Right lobe of liver (tissue), 6 donors: ENCODE measurements at regions not wholly inside any gene's neighbourhood (a gene's known extent, or its start where the extent isn't known, plus 50 kb on each side); places are given as distances from the start of the nearest gene placed in this dataset.

Source experiments
- ATAC-seq, 4 donors: fragments of 200-7000 bp; cut with Tn5 transposase; one replicate each; pipeline ENCODE4 v1.9.1; 2020; ENCODE audit warnings: mild to moderate bottlenecking in 4 of 4, moderate library complexity in 4 of 4
- DNase-seq, 3 donors: peaks; one replicate each; pipeline ENCODE4 v3.0.0-alpha.2; 2020
- H3K27ac ChIP-seq, 3 donors: fragments of 200-600 bp; one replicate each; pipeline ENCODE4 v1.8.0; 2022
- H3K27me3 ChIP-seq, 2 donors: fragments of 200-600 bp; one replicate each; pipeline ENCODE4 v1.8.0; 2022
- H3K36me3 ChIP-seq, 4 donors: fragments of 200-600 bp; sonication (generic) in 1 of 4; one replicate each; pipeline versions ENCODE4 v1.5.1 to v1.8.0; 2017 to 2022; ENCODE audit warnings: control low read depth in 1 of 4
- H3K4me1 ChIP-seq, 4 donors: fragments of 200-600 bp; sonication (generic) in 1 of 4; one replicate each; pipeline versions ENCODE4 v1.5.1 to v1.8.0; 2017 to 2022; ENCODE audit warnings: control low read depth in 1 of 4
- H3K4me3 ChIP-seq, 3 donors: fragments of 200-600 bp; one replicate each; pipeline ENCODE4 v1.8.0; 2022
- H3K9me3 ChIP-seq, 4 donors: fragments of 200-600 bp; sonication (generic) in 1 of 4; one replicate each; pipeline versions ENCODE4 v1.5.1 to v1.8.0; 2017 to 2022; ENCODE audit warnings: control low read depth in 1 of 4
- POLR2A ChIP-seq: fragments of 450-650 bp; IDR thresholded peaks from one replicate; pipeline ENCODE4 v1.6.1; 2017; ENCODE audit warnings: antibody characterized with exemption, mild to moderate bottlenecking
- WGBS: methylation state at CpG from one replicate; pipeline ENCODE4 v1.1.6; 2018; ENCODE audit warnings: low coverage, low lambda C conversion rate; ENCODE audit not compliant: insufficient coverage; ENCODE audit errors: missing lambda C conversion rate; 5-methylcytosine and 5-hydroxymethylcytosine counted together
- intact Hi-C, 2 donors: fragments of 100-400 bp; cut with DNase I; formaldehyde crosslinking; loops; one replicate each; pipeline versions ENCODE4 v1.11.2 to v1.14.1; 2022
- TF ChIP-seq, protein P1 (sequence below), 4 donors: fragments of 200-600 bp in 3 of 4; fragments of 450-650 bp in 1 of 4; IDR thresholded peaks; one replicate each; pipeline versions ENCODE4 v1.5.1 to v1.8.0; 2016 to 2022; ENCODE audit warnings: antibody characterized with exemption in 4 of 4, mild to moderate bottlenecking in 2 of 4
- donor health status: DM: no; HTN: yes; CAD: no.
- donor health status: DM: no; HTN: no; CAD: no.
- donor health status: DM: no; HTN: no; CAD: no.
- donor health status: DM: no; HTN: yes; CAD: no.
- donor health status: DM: no; HTN: yes; CAD: no.

DNA sequence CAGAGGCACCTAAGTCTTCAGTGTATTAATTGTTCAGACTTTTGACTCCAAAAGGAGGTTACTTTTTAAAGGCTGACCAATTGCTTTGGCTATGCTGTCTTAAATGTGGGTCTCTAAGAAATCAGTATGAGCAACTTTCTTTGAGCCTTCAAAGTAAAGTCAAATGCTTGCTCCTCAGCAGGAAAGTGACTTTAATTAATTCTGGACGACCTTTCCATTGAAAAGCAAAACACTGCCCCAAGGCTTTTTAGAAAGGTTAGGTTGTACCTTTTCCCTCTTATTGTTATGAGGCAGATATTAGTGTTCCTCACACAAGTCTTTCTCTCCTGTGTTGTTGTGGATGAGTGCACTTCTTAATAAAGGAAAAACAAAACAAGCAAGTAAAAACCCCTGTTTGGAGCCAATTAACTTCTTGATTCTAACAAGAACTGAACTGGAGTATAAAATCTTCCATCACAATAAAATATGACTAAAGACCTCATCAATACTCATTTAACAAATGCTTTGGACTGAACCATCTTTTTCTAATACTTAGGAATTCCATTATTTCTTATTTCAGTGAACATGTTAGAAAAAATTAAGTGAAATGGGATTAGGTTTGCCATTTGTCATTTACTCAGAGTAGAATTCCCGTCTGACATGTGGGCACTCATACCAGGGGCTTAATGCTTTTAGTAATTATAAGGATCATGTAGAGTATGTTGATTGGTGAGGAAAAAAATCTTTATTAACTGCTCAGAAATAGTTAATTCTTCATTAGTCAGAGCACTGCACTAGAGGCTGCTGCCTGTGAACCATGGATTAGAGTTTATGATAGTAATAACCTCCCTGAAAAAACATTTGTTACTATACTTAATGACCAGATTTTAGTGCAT is 159.1 kb upstream of the ZNF608 start:
- H3K27ac ChIP-seq = peak overlapping the region in 1 of 3 donors; percentile 77
- ATAC-seq = no peak

DNA sequence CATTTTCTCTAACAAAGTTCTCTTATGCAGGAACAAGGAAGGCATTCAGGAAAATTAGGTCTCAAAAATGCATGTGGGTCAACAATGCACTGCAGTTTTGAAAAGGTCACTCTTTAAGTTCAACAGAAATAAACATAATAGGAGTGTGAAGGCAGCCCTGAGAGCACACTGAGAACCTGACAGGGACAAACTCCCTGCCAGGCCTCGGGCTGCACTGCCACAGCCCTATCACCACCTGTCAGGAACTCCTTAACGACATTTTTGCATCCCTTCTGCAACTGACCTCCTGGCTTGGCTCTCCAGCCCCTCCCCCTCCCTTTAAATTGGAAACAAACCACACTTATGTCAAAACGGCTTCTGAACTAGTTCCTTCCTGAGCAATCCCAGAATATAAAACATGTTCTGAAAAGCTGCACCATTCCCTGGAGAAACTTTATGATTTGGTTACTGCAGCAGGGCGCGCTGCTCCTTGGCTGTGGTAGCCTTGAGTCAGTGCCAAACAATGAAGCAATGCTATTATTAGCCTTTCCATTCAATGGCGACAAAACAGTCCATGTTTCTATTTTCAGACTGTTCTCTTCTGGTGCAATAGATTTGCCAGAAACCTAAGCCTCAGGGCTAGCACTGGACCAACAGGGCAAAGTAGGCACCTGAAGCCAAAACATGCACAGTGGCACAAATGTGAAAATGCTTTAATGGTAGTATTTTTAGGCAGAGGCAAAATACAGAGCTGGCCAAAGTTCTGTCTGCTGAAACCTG is 160.1 kb upstream of the ZNF608 start:
- H3K27ac ChIP-seq = peak overlapping the region; percentile 64 to 81 (median 77)
- 4% methylated on average over 6 of the region's 6 CpGs for WGBS
- no peaks in the 10 kb centered on the region for H3K36me3 ChIP-seq
- peaks cover 0 to 43% (median 21%) of the 10 kb centered on the region in 4 donors for H3K4me1 ChIP-seq
- no peaks in the 10 kb centered on the region for H3K27me3 ChIP-seq
- no peak for TF ChIP-seq POLR2A
- TF ChIP-seq, protein P1, sequence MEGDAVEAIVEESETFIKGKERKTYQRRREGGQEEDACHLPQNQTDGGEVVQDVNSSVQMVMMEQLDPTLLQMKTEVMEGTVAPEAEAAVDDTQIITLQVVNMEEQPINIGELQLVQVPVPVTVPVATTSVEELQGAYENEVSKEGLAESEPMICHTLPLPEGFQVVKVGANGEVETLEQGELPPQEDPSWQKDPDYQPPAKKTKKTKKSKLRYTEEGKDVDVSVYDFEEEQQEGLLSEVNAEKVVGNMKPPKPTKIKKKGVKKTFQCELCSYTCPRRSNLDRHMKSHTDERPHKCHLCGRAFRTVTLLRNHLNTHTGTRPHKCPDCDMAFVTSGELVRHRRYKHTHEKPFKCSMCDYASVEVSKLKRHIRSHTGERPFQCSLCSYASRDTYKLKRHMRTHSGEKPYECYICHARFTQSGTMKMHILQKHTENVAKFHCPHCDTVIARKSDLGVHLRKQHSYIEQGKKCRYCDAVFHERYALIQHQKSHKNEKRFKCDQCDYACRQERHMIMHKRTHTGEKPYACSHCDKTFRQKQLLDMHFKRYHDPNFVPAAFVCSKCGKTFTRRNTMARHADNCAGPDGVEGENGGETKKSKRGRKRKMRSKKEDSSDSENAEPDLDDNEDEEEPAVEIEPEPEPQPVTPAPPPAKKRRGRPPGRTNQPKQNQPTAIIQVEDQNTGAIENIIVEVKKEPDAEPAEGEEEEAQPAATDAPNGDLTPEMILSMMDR (IDR thresholded peaks at IDR 0.05) = peak in 3 of 4 donors; percentile 6 to 25 (median 23)
- H3K9me3 ChIP-seq = no peaks in the 10 kb centered on the region
- ATAC-seq = peak; percentile 70 to 90 (median 86)
- no peak overlapping the region for H3K4me3 ChIP-seq
- intact Hi-C loops = no loop called here
- DNase-seq = peak in 2 of 3 donors; percentile 29 to 76

More for the DNA sequence above, 159.1 kb upstream of the ZNF608 start:
- intact Hi-C loops = no loop called here
- DNase-seq = no peak
- Histone ChIP-seq H3K27me3 (no peaks in the 10 kb centered on the region), H3K4me3 (no peak overlapping the region), H3K9me3 (no peaks in the 10 kb centered on the region), H3K36me3 (no peaks in the 10 kb centered on the region), H3K4me1 (peaks cover 0 to 38% (median 20%) of the 10 kb centered on the region in 4 donors)
- TF ChIP-seq, protein P1 (IDR thresholded peaks at IDR 0.05) = no peak
- TF ChIP-seq POLR2A = no peak
- 79% methylated on average over 2 of the region's 2 CpGs for WGBS

DNA sequence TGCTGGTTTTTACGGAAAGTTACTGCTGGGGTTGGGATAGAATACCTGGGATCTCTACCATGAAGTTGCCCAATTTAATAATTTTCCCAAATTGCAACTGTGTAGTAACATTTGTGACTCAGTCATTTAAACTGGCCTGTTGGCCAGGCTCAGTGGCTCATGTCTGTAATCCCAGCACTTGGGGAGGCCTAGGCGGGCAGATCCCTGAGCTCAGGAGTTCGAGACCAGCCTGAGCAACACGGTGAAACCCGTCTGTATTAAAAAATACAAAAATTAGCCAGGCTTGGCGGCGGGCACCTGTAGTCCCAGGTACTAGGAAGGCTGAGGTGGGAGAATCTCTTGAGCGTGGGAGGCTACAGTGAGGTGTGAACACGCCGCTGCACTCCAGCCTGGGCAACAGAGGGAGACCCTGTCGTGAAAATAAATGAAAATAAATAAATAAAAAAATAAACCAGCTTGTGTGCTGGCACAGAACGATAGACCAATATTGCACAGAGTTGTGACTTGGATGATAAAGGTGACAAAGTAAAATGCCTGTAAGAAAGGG is 160.7 kb upstream of the ZNF608 start:
- Histone ChIP-seq H3K27ac (peak overlapping the region; percentile 64 to 81 (median 77)), H3K4me3 (no peak overlapping the region), H3K27me3 (no peaks in the 10 kb centered on the region), H3K36me3 (no peaks in the 10 kb centered on the region), H3K9me3 (no peaks in the 10 kb centered on the region), H3K4me1 (peaks cover 0 to 43% (median 21%) of the 10 kb centered on the region in 4 donors)
- ATAC-seq (no peak), DNase-seq (peak in 1 of 3 donors; percentile 37)
- TF ChIP-seq, protein P1 (IDR thresholded peaks at IDR 0.05) = no peak
- TF ChIP-seq POLR2A = no peak
- intact Hi-C loops = no loop called here
- 69% methylated on average over 9 of the region's 12 CpGs for WGBS

DNA sequence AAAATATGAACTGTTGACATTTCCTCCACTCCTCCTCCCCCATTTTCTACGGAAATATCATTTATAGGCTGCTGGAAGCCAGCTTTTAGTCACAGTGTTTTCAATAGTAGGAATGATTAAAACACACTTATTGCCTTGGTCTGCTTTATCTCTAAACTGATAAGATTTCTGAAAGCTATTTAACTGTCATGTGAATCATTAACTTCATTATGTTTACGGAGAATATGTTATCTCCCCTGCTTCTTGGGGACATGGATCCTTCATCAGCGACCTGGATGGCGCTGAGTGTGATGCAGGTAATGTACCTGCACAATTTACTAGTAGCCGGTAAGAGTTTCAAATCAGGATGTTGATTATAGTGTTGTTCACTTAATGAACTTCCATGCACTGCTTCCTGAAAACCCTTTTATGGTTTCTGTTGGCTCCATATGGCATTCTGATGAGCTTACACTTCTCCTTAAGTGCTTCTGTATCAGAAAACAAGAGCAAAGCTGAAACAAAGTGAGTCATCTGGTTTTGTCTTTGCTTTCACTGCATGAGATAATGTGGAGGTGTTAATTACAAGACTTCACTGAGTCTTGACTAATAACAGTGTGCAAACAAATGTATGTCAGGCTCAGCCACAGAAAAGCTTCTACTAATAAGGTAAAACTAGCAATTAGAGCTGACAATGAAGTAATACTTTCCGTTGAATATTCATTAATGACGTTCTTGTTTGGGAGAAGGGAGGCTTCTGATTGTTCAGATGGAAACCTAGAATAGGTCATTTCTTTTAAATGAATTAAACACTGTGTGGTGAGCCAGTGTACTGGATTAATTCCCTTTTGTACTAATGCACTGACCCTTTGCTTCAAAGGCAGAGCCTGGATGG is 162.4 kb upstream of the ZNF608 start:
- H3K4me1 ChIP-seq = peaks cover 0 to 43% (median 21%) of the 10 kb centered on the region in 4 donors
- H3K9me3 ChIP-seq = no peaks in the 10 kb centered on the region
- intact Hi-C loops = no loop called here
- H3K36me3 ChIP-seq = no peaks in the 10 kb centered on the region
- WGBS = 20% methylated on average over 7 of the region's 7 CpGs
- ATAC-seq (peak; percentile 48 to 62 (median 55)), DNase-seq (no peak)
- H3K27ac ChIP-seq = peak overlapping the region in 1 of 3 donors; percentile 77
- H3K27me3 ChIP-seq = no peaks in the 10 kb centered on the region
- no peak for TF ChIP-seq POLR2A
- TF ChIP-seq, protein P1 (IDR thresholded peaks at IDR 0.05) = no peak
- H3K4me3 ChIP-seq = no peak overlapping the region
